ENCODE measurements at regions not wholly inside any gene's neighbourhood (a gene's known extent, or its start where the extent isn't known, plus 50 kb on each side); places are given as distances from the start of the nearest gene placed in this dataset.
A peak's percentile ranks its signal among the peaks of the same experiment; 100 is the strongest.

DNA sequence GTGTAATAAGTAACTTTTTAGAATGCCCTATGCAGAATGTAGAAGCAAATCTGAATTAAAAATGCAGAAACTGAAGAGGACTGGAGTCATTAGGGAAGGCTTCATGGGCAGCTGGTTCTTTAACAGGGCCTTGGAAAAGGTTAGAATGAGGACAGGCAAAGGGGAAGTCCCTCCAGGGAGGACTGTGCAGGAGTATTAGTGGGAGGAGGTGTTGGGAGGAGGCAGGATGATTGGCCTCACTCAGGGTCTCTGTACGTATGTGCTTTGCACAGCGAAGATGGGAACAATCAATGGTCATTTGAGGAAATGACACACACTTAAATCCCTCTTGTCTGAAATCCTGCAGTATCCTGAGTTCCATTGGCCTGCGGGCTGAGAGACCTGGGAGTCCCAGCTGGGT lies 119.7 kb downstream of the PTCSC3 start:
- DNase-seq (no peak), ATAC-seq (replicated peaks in 1 of 2) (no peak)
- H3K9me3 Mint-ChIP-seq: no peaks in the 10 kb centered on the region
- H3K36me3 Mint-ChIP-seq (ENCODE audit: insufficient read depth in 2 of 2): no peaks in the 10 kb centered on the region
- H3K27me3 Mint-ChIP-seq (ENCODE audit: low read depth): peaks cover 29% of the 10 kb centered on the region
- H3K27ac Mint-ChIP-seq: no peak overlapping the region
- no peaks in the 10 kb centered on the region for H3K4me1 Mint-ChIP-seq (ENCODE audit: low read depth)
- no peak overlapping the region for H3K4me3 Mint-ChIP-seq

GRCh38 chr14:36055681-36056225 lies 120.8 kb downstream of the PTCSC3 start:
- Mint-ChIP-seq H3K4me1 (ENCODE audit: low read depth) (no peaks in the 10 kb centered on the region), H3K36me3 (ENCODE audit: insufficient read depth in 2 of 2) (no peaks in the 10 kb centered on the region), H3K9me3 (no peaks in the 10 kb centered on the region), H3K27me3 (ENCODE audit: low read depth) (peaks cover 29% of the 10 kb centered on the region), H3K4me3 (no peak overlapping the region), H3K27ac (no peak overlapping the region)
- ATAC-seq (replicated peaks in 1 of 2) (no peak), DNase-seq (no peak)

GRCh38 chr14:36055052-36055378 lies 121.5 kb downstream of the PTCSC3 start:
- H3K4me1 Mint-ChIP-seq (ENCODE audit: low read depth): no peaks in the 10 kb centered on the region
- H3K27me3 Mint-ChIP-seq (ENCODE audit: low read depth): peaks cover 29% of the 10 kb centered on the region
- ATAC-seq (replicated peaks in 1 of 2): no peak
- H3K27ac Mint-ChIP-seq: no peak overlapping the region
- no peak overlapping the region for H3K4me3 Mint-ChIP-seq
- H3K9me3 Mint-ChIP-seq: no peaks in the 10 kb centered on the region
- no peak for DNase-seq
- no peaks in the 10 kb centered on the region for H3K36me3 Mint-ChIP-seq (ENCODE audit: insufficient read depth in 2 of 2)

GRCh38 chr14:36054353-36055051 lies 122.0 kb downstream of the PTCSC3 start:
- no peak for DNase-seq
- Mint-ChIP-seq H3K36me3 (ENCODE audit: insufficient read depth in 2 of 2) (no peaks in the 10 kb centered on the region), H3K4me1 (ENCODE audit: low read depth) (no peaks in the 10 kb centered on the region), H3K9me3 (no peaks in the 10 kb centered on the region), H3K27me3 (ENCODE audit: low read depth) (peaks cover 29% of the 10 kb centered on the region), H3K27ac (no peak overlapping the region), H3K4me3 (no peak overlapping the region)
- ATAC-seq (replicated peaks in 1 of 2): no peak

DNA sequence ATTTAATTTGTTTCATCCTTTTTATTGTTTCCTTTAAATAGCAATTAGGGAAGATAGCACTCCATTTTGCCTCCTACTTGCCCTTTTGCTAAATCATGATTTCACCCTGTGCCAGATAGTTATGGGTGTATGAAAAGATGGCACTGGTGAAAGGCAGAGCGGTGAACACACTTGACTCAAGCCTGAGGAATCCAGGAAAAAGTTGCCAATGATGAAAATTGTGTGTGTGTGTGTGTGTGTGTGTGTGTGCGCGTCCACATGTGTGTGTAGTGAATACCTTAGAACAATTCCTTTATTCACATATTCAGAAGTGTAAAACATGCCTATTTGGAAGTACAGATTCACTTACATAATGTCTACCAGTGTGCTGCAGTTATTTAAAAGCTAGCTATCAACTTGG lies 123.8 kb downstream of the PTCSC3 start:
- Mint-ChIP-seq H3K4me3 (no peak overlapping the region), H3K4me1 (ENCODE audit: low read depth) (no peaks in the 10 kb centered on the region), H3K27ac (no peak overlapping the region), H3K9me3 (no peaks in the 10 kb centered on the region), H3K27me3 (ENCODE audit: low read depth) (peaks cover 28% of the 10 kb centered on the region), H3K36me3 (ENCODE audit: insufficient read depth in 2 of 2) (no peaks in the 10 kb centered on the region)
- no peak for DNase-seq
- ATAC-seq (replicated peaks in 1 of 2): no peak

DNA sequence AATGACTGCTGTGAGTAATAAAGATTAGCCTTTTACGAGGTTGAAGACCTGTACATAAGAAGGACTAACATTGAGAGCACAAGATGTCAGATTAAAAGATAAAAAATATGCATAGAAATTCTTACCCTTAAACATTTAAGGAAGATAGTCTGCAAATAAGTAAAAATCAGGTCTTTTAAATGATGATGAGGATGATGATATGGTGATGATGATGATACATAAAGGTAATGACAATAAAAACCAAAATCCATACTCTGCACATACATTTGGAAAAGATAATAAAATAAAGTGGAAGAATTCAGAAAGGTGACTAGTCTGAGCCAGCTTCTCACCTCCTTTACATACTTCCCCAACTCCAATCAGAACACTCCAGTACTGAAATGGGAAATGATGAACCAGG lies 124.5 kb downstream of the PTCSC3 start:
- Mint-ChIP-seq H3K36me3 (ENCODE audit: insufficient read depth in 2 of 2) (no peaks in the 10 kb centered on the region), H3K4me3 (no peak overlapping the region), H3K27ac (no peak overlapping the region), H3K27me3 (ENCODE audit: low read depth) (peaks cover 22% of the 10 kb centered on the region), H3K4me1 (ENCODE audit: low read depth) (no peaks in the 10 kb centered on the region), H3K9me3 (no peaks in the 10 kb centered on the region)
- ATAC-seq (replicated peaks in 1 of 2): no peak
- DNase-seq: no peak

GRCh38 chr14:36048667-36049066 lies 127.9 kb downstream of the PTCSC3 start:
- no peaks in the 10 kb centered on the region for H3K4me1 Mint-ChIP-seq (ENCODE audit: low read depth)
- peaks cover 0 to 2% of the 10 kb centered on the region in 2 donors for H3K9me3 Mint-ChIP-seq

DNA sequence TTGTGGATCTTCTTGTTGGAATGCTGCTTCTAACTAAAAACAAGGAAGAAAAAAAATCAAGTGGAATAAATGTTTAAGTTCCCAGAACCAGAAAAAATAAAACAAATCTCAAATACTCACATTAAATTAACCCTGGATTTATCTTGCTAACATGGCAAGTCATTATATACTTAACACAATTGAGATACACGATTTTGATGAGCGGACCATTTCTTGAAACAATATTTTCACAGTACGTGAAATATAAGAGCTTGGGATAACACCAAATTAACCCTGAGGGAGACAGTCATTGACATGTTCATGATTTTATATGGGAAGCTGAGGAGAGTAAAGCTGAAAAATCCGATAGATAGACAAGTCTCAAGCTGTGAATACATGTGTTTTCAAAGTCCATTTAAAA lies 128.6 kb downstream of the PTCSC3 start:
- H3K36me3 Mint-ChIP-seq (ENCODE audit: insufficient read depth in 2 of 2): no peaks in the 10 kb centered on the region
- no peaks in the 10 kb centered on the region for H3K4me1 Mint-ChIP-seq (ENCODE audit: low read depth)
- no peak overlapping the region for H3K27ac Mint-ChIP-seq
- ATAC-seq (replicated peaks in 1 of 2): no peak
- peaks cover 11% of the 10 kb centered on the region for H3K27me3 Mint-ChIP-seq (ENCODE audit: low read depth)
- DNase-seq: no peak
- H3K9me3 Mint-ChIP-seq: peaks cover 0 to 2% of the 10 kb centered on the region in 2 donors
- H3K4me3 Mint-ChIP-seq: no peak overlapping the region

More at GRCh38 chr14:36048667-36049066, 127.9 kb downstream of the PTCSC3 start:
- no peaks in the 10 kb centered on the region for H3K36me3 Mint-ChIP-seq (ENCODE audit: insufficient read depth in 2 of 2)
- no peak for DNase-seq
- peaks cover 11% of the 10 kb centered on the region for H3K27me3 Mint-ChIP-seq (ENCODE audit: low read depth)
- no peak overlapping the region for H3K27ac Mint-ChIP-seq
- H3K4me3 Mint-ChIP-seq: no peak overlapping the region
- ATAC-seq (replicated peaks in 1 of 2): no peak

- H3K4me3 Mint-ChIP-seq: no peak overlapping the region
- H3K9me3 Mint-ChIP-seq: no peaks in the 10 kb centered on the region
- no peak for DNase-seq
- no peak overlapping the region for H3K27ac Mint-ChIP-seq
- peaks cover 12% of the 10 kb centered on the region for H3K27me3 Mint-ChIP-seq (ENCODE audit: low read depth)
- no peak for ATAC-seq (replicated peaks in 1 of 2)
- no peaks in the 10 kb centered on the region for H3K36me3 Mint-ChIP-seq (ENCODE audit: insufficient read depth in 2 of 2)
- H3K4me1 Mint-ChIP-seq (ENCODE audit: low read depth): no peaks in the 10 kb centered on the region
Measured at GRCh38 chr14:36035675-36036074, 140.8 kb downstream of the PTCSC3 start.

DNA sequence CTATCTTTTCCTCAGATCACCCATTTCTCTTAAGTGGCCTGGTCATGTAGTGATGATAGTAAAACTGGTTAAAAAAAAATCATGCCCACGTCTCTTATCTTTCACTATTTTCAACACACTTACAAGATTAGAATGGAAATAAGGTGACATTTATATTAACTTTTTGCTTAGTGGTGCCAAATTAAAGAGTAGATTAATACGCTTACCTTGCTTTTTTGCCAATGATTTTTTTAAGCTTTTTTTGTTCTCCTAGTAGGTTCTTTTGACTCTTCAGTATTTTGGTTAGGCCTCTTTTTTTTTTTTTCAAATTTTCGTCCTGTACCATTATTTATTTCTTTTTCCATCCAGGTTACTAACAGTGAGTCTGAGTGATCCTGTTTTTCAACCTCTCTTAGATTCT lies 147.9 kb downstream of the PTCSC3 start:
- H3K36me3 Mint-ChIP-seq (ENCODE audit: insufficient read depth in 2 of 2): no peaks in the 10 kb centered on the region
- ATAC-seq (replicated peaks in 1 of 2) (no peak), DNase-seq (no peak)
- H3K27me3 Mint-ChIP-seq (ENCODE audit: low read depth): peaks cover 17% of the 10 kb centered on the region
- H3K4me3 Mint-ChIP-seq: no peak overlapping the region
- no peaks in the 10 kb centered on the region for H3K9me3 Mint-ChIP-seq
- no peak overlapping the region for H3K27ac Mint-ChIP-seq
- no peaks in the 10 kb centered on the region for H3K4me1 Mint-ChIP-seq (ENCODE audit: low read depth)

DNA sequence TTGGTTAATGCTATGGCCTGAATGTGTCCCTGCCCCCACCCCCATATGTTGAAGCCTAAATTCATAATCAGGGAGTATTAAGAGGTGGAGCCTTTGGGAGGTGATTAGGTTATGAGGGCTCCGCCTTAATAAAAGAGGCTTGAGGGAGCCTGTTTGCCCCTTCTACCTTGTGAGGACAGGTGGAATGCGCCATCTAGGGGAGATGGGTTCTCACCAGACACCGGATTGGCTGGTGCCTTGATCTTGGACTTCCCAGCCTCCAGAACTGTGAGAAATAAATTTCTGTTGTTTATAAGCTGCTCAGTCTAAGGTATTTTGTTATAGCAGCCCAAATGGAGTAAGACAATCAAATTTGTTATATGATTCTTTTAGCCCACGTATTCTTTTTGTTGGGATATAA lies 148.3 kb downstream of the PTCSC3 start:
- peak; percentile 7 to 18 for DNase-seq
- H3K4me1 Mint-ChIP-seq (ENCODE audit: low read depth): no peaks in the 10 kb centered on the region
- no peaks in the 10 kb centered on the region for H3K9me3 Mint-ChIP-seq
- peaks cover 17% of the 10 kb centered on the region for H3K27me3 Mint-ChIP-seq (ENCODE audit: low read depth)
- H3K36me3 Mint-ChIP-seq (ENCODE audit: insufficient read depth in 2 of 2): no peaks in the 10 kb centered on the region
- no peak for ATAC-seq (replicated peaks in 1 of 2)
- no peak overlapping the region for H3K4me3 Mint-ChIP-seq
- H3K27ac Mint-ChIP-seq: peak overlapping the region; percentile 25

GRCh38 chr14:36027354-36027753 lies 149.2 kb downstream of the PTCSC3 start:
- ATAC-seq (replicated peaks in 1 of 2) (no peak), DNase-seq (no peak)
- no peaks in the 10 kb centered on the region for H3K4me1 Mint-ChIP-seq (ENCODE audit: low read depth)
- no peaks in the 10 kb centered on the region for H3K9me3 Mint-ChIP-seq
- no peaks in the 10 kb centered on the region for H3K36me3 Mint-ChIP-seq (ENCODE audit: insufficient read depth in 2 of 2)
- H3K27me3 Mint-ChIP-seq (ENCODE audit: low read depth): peaks cover 17% of the 10 kb centered on the region
- H3K27ac Mint-ChIP-seq: no peak overlapping the region
- H3K4me3 Mint-ChIP-seq: no peak overlapping the region

DNA sequence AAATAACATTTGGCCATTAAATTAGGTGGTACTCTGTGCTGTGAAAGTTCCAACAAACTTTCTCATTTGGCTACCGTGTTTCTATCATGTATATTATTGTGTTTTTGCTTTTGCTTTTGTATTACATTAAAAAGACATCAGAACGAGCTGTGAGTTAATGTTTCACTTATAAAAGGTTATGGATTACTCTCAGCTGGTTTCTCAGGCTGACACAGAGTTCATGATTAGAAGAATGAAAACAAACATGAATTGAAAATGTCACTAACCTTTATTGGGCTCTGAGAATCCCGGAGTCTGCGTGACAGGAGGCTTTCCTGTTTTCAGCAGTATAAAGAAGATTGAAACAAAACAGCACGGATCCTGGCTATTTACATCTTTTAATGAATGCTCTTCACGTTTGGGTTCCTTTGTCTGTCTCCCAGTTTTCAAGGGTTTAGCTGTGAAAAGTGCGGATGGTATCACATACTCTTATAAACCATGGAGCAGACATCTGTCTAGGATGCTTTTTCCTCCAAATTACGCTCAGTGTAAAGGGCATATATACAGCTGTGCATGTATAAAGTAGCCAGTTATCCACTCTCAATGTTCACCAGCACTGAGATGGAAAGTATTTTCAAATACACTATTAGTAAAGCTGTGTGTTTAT lies 153.6 kb downstream of the PTCSC3 start:
- Mint-ChIP-seq H3K4me3 (peak overlapping the region in 1 of 2 donors; percentile 9), H3K4me1 (ENCODE audit: low read depth) (peaks cover 20% of the 10 kb centered on the region), H3K36me3 (ENCODE audit: insufficient read depth in 2 of 2) (no peaks in the 10 kb centered on the region), H3K27me3 (ENCODE audit: low read depth) (peaks cover 12% of the 10 kb centered on the region), H3K9me3 (peaks cover 0 to 2% of the 10 kb centered on the region in 2 donors), H3K27ac (no peak overlapping the region)
- ATAC-seq (replicated peaks in 1 of 2): no peak
- no peak for DNase-seq

All from activated T-cell treated with anti-CD3 and anti-CD28 coated beads, Interleukin-2, amount 50 U/mL, for 72 hours (primary cell).